GM20000 (cell line): ENCODE measurements at regions not wholly inside any gene's neighbourhood (a gene's known extent, or its start where the extent isn't known, plus 50 kb on each side); places are given as distances from the start of the nearest gene placed in this dataset.
"Not testable (repeated sequence)": the region's sequence is repeated elsewhere in the genome, so short reads cannot be mapped to it uniquely, and the experiment has no call there.

Source experiments
- DNase-seq: peaks from one replicate; pipeline ENCODE4 v3.0.0; 2012; ENCODE audit warnings: low spot score
- CTCF ChIP-seq: IDR thresholded peaks from 2 replicates; pipeline ENCODE4 v1.5.1; 2012; ENCODE audit warnings: mild to moderate bottlenecking, control low read depth; ENCODE audit errors: extremely low read depth, missing control alignments

- no peak for DNase-seq
Observed at GRCh38 chr14:28303248-28303647, 463.3 kb upstream of the FOXG1 start.

GRCh38 chr14:28305938-28306337 lies 460.6 kb upstream of the FOXG1 start:
- TF ChIP-seq CTCF: no peak
- DNase-seq: no peak

More at GRCh38 chr14:28303248-28303647, 463.3 kb upstream of the FOXG1 start:
- TF ChIP-seq CTCF: no peak

- no peak for TF ChIP-seq CTCF
- no peak for DNase-seq
Observed at GRCh38 chr14:28307506-28307905, 459.1 kb upstream of the FOXG1 start.

GRCh38 chr14:28308734-28309133 lies 457.9 kb upstream of the FOXG1 start:
- TF ChIP-seq CTCF: no peak
- no peak for DNase-seq

- not testable (repeated sequence) for DNase-seq
Observed at GRCh38 chr14:28317890-28318675, 448.5 kb upstream of the FOXG1 start.

GRCh38 chr14:28321475-28322244 lies 444.9 kb upstream of the FOXG1 start:
- DNase-seq: no peak
- TF ChIP-seq CTCF: no peak

GRCh38 chr14:28323366-28323765 lies 443.2 kb upstream of the FOXG1 start:
- TF ChIP-seq CTCF: no peak
- DNase-seq: no peak
